Fibroblast of peridontal ligament (primary cell): ENCODE measurements at regions not wholly inside any gene's neighbourhood (a gene's known extent, or its start where the extent isn't known, plus 50 kb on each side); places are given as distances from the start of the nearest gene placed in this dataset.
A peak's percentile ranks its signal among the peaks of the same experiment; 100 is the strongest.

ENCODE experiments used
- DNase-seq: peaks from one replicate; pipeline ENCODE4 v3.0.0-alpha.2; 2010; ENCODE audit errors: extremely low read depth

DNA sequence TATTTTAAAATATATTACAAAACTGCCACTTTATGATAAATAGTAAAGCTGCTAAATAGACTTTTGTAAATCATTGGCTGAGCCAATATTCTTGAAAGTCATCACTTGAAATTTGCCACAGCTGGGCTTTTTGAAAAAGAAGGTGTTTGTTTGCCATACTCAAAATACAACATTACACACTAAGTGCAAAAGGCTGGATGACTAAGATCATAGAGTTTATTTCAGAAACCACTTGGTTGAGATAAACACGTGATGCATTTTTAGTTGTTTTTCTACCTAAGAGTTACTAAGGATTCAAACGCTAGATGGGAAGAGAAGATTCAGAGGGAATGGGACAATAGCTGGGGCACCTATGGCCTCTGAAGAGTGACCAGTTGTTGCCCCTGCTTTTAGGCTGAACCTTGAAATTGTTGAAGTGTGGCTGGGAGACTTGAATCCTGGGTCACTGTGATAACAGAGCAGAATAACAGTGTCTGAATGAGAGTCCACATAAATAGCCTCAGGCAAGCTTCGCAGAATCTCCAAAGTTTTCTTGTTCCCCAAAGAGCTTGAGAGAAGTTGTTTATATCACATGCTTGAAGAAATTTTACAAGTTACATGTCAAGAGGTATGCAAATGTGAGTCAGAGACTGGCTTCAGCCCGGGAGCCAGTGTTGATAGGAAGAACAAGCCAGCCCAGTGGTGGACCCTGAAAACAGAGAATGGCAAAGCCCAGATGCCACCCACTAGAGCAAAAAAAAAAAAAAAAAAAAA, 409.8 kb downstream of the GPD2 start:
- DNase-seq = peak; percentile 17

DNA sequence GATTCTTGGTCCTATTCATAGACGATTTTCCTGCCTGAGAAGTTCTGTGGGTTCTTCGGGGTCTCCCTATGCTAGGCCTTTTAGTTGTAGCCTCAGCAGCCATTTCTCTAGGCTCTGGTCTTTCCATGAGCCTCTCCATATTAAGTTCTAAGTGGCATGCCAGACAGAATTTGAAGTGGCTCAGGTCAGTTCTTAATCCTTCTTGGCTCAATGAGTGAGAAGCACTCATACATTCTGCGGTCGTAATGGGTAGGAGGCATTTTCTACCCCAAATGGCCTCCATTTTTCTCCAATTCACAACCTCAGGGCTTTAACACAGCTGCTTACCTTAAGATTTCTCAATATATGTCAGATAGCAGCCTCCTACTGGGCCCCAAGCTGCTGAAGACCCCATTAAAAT, 405.3 kb upstream of the GALNT5 start:
- no peak for DNase-seq

DNA sequence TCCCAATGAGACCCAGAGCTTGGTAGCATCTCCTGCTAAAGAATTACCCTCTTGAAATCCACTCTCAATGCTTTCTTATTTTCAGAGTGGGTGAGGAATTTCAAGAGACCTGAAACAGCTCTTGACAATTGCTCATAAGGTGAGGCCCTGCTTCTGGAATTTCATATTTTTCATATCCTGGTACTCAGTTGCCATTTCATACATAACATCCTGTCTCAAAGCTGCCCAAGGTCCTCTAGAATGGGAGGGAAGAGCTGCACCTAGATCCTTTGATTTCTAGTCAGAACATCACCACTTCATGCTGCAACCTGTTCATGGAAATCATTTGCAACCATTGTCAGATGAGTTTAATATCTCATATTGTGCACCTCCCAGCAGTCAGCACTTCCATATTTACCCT, 404.8 kb upstream of the GALNT5 start:
- no peak for DNase-seq

DNA sequence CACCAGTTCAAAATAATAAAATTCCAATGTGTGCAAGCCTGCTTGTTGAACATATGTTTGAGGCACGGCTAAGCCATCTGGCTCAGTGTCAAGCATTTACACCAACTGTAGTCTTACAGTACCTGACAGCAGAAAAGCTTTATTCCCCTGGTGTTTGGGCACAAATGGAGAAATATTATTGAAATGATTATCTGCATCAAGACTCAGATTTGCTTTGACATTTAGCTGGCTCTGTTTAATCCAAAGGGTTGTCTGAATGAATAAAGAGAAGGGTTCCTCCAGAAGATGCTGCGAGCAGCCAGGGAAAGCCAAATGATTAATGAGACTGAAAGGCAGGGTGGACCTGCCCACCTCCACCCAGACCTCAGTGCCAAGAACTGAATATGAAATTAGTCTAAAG, 393.2 kb upstream of the GALNT5 start:
- no peak for DNase-seq

DNA sequence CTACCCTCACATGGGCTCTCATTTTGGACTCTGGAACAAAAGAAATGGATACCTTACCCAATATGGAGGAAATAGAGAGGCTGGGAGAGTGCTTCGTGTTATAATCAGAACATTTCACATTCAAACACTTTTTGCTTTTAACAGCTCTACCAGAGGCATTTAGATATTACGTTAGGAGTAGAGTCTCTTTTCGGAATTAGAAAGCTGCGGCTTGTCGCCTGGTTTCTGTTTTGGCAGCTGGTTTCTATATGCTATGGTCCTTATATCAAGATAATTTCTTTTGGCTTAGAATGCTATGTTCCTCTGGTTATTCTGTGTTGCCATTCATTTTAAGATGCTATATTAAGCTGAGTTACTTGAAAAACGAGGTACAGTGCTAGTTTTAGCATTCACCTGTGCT, 392.8 kb upstream of the GALNT5 start:
- no peak for DNase-seq

DNA sequence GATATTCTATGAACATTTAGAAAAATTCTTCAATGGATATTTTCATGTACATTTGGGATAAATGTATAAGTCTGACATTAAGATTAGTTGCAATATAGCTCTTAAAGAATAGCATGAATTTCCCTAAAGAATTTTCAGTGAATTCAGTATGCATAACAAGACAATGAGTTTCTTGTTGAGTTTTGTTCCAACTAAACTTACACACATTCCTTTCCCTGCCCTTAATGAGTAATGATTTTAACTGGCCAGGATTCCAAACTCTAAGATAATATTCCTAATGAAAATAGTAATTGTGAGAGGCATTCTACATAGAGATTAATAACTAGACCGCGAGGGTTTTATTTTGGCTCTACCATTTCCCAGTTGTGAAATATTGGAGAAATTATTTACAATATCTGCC, 390.3 kb upstream of the GALNT5 start:
- no peak for DNase-seq

DNA sequence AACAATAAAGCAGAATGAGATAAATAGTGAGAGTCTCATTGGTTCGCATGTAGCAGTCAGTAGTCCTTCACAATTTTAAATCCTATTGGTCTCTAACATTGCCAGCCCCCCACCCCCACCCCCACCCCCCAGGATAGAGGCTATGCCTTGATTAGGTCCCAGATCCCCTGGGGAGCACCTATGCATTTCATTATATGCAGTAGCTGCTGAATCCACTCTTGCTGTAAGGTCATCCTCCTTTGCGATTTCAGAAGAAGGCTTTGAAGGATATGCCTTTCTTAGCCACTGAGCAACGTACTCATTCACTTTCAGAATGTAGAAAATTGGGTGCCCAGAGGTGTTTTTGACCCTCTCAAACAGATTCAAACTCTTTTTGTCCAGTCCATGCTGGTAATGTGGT, 382.8 kb upstream of the GALNT5 start:
- DNase-seq = no peak

DNA sequence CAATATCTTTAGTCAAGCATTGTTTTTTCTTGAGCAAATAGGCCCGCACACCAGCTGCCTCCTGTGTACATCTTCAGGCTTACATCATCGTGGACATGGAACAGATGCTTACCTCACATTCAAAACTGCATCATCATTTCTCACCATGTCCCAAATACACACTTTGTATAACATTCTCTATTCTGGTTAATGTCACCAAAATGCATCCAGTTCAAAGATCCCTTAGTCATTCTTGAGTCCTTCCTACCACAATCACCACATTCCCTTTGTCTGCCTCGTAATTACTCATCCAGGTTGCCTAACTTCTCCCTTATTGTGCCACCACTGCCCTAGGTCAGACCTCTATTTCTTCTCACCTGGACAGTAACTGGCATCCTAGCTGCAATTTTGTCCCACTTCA, 373.7 kb upstream of the GALNT5 start:
- DNase-seq = no peak

DNA sequence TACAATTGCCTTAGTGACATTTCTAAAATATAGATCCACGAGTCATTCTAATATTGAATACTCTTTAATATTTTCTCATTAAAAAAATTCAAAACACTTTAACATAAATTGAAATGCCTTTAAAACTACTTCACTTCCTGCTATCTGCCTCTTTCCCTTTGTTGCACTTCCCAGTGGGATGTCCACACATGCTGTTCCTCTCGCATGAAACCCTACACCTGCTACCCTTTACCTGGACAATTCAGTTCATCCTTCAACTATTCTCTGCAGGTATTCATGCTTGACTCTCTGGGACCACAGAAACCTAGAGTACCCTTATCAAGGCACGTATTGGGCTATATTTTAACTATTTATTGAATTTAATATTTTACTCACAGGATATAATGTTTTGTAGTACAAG, 373.3 kb upstream of the GALNT5 start:
- DNase-seq = no peak

DNA sequence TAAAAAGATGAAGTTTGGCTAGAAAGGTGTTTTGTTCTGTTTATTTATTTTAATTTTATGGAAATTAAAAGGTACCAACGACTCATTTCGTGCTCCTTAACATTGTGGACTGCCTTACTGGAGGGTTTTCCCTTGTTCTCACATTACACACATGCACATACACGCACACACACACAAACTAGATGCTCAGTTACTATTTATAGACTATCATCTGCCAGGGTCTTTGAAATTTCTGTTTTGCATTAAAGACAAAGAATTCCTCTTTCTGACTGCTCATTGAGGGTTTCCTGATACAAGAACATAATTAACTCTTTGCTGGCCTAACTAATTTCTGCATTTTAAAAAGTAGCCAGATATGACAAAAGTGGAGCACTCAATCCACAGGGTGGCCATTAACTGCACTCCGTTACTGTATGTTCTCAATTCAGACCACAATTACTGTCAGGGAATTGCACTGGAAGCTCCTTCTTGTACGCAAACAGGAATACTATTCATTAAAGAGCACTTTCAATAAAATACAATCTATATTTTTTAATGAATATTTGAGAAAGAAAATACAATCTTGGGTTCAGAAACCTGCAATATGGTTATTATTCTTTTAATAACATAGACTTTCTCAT, 366.9 kb upstream of the GALNT5 start:
- DNase-seq = peak; percentile 46

DNA sequence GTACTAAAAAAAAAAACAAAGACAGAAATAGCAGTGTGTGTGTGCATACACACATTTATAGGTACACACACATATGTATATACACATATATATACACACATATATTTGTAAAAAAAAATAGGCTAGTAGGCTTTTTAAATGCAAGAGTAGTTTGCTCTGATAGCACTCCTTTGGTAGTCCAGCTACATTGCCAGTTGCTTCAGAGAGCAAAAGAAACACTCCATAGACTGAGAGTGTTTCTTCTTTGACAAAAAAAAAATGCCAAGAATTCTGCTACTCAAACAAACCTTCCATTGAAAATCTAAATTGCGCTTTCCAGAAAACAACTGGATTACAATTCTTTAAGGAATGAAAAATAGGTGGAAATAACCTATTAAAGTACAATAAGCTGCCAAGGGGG, 365.9 kb upstream of the GALNT5 start:
- DNase-seq = no peak

DNA sequence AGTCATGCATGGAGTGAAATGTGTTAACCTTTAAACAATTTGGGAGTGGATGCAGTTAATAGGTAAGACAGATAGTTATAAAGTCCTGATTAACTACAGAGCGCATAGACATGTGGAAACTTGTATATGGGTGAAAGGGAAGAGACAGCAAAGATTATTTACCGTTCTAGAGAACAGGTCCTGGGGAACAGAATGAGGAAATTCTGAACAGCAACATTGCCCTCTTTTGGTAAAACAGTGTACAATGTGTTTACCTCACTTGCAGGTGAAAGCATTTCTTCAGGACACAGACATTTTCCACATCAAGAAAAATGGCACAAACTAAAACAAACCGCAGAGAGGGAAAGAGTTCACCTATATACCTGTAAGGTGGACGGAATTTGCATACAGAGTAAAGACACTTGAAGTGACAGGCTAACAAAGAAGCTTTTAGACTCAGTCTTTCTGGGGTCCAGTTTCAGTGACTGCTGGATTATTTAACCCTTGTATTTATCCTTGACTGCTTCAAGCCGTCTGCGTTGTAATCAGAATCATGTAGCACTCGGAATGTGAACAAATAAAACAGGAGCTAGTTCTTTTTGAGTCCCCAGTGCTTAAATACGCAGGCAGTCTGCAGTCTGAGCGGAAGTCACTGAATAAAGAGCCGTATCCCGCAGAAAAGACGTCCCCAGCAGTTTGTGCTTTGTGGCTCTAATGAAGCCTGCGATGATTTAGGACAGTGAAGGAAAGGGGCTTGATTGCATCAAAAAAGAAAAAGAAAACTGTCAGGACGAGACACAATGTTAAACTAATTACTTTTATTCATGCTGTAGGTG, 364.8 kb upstream of the GALNT5 start:
- DNase-seq = peak; percentile 68

DNA sequence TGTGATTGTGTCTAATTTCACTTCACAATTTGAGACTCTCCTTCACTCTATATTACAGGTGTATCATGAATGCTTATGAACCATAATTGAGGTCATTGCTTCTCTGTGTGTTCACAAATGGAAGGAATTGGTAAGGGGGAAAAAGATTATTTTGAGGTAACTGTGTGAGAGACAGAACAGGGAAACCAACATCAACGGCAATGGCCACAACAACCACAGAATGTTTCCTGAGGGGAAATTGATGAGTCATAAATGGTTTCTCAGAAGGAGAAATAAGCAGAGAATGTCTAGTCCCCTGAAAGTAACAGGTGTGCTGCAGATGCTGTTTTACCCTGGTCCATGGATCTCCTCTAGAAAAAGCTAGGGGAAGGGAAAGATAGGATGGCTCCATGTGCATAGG, 361.2 kb upstream of the GALNT5 start:
- DNase-seq = no peak

DNA sequence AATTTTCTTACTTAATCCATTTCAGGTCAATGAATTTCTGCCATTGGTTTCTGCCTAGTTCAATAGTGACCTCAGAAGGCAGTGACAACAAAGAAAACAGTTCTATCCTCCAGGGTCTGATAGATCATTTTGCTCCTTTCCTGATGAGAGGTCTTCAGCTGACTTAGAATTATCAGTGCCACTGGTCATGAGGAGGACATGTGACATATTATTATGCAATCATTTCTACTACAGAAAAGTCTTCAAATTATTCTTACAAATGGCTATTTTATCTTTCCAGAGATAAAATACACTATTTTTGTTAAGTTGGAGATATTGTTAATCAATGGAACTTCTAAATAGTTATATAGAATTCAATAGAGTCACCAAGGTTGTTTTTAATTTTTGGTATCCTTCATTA, 360.0 kb upstream of the GALNT5 start:
- DNase-seq = no peak

DNA sequence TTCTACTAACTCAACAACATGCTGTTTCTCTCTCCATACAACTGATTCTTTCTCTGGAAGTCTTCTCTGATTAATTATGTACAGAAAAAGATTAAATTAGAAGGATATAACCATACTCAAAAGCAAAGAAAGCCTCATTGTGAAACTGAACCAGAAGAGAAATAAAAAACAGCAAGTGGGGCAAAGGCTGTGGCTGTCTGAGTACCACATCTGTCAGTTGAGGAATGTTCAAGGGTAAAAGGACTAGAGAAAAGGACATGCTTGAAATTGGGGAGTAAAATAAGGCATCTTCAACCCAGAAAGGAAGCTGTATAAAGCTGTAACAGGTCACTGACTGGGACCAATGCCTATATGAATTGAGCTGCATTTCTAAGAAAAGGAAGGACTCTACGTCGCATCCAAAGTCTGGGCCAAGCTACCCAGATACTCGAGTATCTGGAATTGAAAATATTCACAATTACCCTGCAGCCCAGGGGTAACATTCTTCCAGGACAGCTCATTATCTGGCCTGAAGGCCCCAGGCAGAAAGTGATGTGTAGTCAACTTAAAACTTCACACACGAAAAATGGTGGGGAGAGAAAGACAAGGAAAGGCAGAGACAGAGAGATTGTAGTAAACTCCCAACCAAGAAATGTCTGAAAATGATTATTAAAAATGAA, 356.0 kb upstream of the GALNT5 start:
- DNase-seq = peak; percentile 60

DNA sequence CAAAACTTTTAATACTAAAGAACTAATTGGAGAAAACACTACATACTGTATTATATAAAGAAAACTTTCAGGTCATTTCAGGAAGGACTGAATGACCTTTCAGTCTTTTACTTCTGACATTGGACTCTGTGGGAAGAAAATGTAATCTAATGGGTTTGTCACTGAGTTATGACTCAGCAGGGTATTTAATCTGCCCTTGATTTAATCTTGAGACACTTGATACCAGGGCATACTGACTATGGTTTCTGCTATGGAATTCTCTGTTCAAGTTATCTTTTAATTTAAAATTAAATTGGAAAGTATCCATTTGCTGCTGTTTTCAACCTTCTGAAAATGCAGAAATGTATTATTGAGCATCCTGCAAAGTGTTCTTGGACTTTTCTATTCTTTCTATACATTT, 354.2 kb upstream of the GALNT5 start:
- DNase-seq = peak; percentile 58

DNA sequence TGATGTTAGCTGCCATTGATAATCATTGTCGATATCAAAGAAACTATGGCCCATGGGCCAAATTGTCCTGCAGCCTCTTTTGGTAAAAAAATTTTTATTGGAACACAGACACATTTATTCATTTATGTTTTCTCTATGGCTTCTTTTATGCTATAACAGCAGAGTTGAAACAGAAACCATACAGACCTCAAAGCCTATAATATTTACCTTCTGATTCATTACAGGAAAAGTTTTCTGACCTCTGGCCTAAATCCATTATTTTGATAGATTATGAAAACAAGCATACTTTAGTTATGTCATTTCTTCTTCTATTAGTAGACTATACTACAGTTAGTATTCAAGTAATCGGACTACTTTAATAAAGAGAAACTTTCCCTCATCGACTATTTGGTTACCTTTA, 349.7 kb upstream of the GALNT5 start:
- peak; percentile 34 for DNase-seq

DNA sequence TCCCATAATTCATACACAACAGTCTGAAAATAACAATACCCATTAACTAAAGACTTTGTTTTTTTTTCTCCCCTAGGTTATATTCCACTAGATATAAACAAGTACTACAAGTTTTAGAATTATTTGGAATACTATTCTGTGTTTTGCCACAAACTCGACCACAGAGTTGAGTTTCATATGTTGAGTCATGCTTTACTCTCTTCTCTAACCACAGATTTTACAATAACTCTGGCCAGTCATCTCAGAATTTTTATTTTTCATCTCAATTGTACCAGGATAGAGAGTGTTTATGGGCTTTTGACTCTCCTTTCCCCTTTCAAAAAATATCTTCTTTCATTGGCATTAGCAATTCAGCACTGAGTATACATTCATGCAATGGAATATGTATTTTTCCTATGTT, 348.7 kb upstream of the GALNT5 start:
- DNase-seq = peak; percentile 92

DNA sequence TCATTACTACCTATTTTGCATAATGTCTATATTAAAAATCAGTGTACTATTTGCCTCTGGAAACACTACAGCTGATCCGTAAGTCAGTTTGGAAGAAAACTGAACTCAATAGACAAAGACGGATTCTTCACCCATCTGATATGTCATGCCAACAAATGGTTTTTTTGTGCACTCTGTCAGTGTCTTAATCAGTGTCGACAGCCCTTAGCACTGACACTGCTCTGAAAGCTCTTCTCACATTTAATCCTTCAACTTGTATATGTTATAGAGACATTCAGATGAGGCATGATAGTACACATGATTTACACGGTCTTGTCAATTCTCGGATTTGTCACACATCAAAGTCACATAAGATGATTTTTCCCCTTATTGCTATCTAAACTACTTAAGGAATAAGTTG, 347.5 kb upstream of the GALNT5 start:
- no peak for DNase-seq

DNA sequence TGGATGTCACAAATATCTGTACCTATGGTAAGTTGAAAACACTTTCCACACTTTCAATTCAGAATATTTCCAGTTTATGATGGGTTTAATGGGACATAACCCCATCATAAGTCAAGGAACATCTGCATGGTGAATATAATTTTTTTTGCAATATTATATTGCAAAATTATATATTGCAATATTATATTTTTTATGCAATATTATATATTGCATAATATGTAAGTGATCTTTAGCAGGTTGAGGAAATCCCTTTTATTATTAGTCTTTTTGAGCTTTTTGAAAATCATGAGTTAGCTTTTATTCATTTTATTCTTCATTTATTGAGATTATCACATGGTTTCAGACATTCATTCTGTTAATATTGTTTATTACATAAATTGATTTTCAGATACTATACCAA, 342.2 kb upstream of the GALNT5 start:
- no peak for DNase-seq

DNA sequence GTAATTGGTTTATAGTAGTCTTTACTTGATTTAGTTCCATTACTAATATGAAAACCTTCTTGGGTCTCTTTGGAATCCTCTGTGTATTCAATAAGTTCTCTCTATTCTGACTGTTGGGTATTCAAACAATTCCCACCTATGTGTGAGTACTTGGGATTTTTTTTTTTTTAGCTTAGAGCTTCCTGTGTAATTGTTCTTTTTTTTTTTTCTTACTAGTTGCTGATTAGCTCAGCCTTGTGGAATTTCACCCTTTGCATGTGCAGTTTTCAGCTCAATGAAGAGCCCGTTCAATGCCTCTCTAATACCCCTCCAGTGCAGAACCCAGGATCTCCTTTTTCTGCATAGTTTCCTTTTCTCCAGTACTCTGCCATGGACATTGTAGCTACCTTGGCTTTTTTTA, 339.1 kb upstream of the GALNT5 start:
- DNase-seq = no peak

DNA sequence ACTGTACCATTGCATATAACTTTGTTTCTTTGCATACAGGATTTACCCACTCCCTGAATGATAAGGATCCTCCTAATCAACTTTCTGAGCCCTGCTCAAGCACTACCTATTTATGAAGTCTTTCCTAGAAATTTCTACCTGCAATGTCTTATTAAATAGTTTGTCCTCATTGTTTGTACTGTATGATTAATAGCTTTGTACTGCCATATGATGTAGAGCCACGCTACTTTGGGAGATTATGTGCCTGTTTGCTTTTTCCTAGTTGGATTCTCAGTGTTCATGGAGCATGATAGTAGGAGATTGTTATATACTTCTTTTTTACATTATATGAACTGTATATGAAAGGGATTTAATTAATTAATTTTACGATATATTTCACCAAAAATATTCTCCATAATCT, 327.1 kb upstream of the GALNT5 start:
- DNase-seq = no peak
